ENCODE measurements at regions not wholly inside any gene's neighbourhood (a gene's known extent, or its start where the extent isn't known, plus 50 kb on each side); places are given as distances from the start of the nearest gene placed in this dataset.

DNA sequence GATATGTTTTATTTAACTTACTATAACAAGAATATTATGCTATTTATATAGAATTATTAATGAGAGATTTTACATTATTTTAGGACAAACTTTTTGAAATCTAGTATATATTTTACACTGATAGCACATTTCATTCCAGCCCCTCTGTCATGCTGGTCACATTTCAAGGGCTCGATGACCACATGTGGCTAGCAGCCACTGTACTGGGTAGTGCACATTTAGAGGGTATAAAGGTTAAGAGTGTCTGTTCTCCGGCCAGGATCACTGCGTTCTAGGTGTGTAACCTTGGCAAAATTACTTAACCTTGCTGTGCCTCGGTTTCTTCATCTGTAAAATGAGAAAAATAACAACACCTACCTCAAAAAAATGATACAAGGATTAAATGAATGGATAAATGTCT lies 87.2 kb upstream of the TNP1 start:
- H3K4me3 ChIP-seq (ENCODE audit: low read depth, low read length): no peak overlapping the region
- TF ChIP-seq, protein P1, sequence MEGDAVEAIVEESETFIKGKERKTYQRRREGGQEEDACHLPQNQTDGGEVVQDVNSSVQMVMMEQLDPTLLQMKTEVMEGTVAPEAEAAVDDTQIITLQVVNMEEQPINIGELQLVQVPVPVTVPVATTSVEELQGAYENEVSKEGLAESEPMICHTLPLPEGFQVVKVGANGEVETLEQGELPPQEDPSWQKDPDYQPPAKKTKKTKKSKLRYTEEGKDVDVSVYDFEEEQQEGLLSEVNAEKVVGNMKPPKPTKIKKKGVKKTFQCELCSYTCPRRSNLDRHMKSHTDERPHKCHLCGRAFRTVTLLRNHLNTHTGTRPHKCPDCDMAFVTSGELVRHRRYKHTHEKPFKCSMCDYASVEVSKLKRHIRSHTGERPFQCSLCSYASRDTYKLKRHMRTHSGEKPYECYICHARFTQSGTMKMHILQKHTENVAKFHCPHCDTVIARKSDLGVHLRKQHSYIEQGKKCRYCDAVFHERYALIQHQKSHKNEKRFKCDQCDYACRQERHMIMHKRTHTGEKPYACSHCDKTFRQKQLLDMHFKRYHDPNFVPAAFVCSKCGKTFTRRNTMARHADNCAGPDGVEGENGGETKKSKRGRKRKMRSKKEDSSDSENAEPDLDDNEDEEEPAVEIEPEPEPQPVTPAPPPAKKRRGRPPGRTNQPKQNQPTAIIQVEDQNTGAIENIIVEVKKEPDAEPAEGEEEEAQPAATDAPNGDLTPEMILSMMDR (conservative IDR thresholded peaks at IDR 0.05; ENCODE audit: low read depth, low read length): no peak
- DNase-seq (ENCODE audit: low read depth): no peak

- TF ChIP-seq, protein P1 (conservative IDR thresholded peaks at IDR 0.05; ENCODE audit: low read depth, low read length): no peak
- no peak for DNase-seq (ENCODE audit: low read depth)
- H3K4me3 ChIP-seq (ENCODE audit: low read depth, low read length): no peak overlapping the region
These were observed 84.9 kb upstream of the TNP1 start for GRCh38 chr2:216944733-216945132.

- TF ChIP-seq, protein P1 (conservative IDR thresholded peaks at IDR 0.05; ENCODE audit: low read depth, low read length): no peak
- DNase-seq (ENCODE audit: low read depth): no peak
- H3K4me3 ChIP-seq (ENCODE audit: low read depth, low read length): no peak overlapping the region
These were observed 83.2 kb upstream of the TNP1 start for GRCh38 chr2:216943109-216943508.

DNA sequence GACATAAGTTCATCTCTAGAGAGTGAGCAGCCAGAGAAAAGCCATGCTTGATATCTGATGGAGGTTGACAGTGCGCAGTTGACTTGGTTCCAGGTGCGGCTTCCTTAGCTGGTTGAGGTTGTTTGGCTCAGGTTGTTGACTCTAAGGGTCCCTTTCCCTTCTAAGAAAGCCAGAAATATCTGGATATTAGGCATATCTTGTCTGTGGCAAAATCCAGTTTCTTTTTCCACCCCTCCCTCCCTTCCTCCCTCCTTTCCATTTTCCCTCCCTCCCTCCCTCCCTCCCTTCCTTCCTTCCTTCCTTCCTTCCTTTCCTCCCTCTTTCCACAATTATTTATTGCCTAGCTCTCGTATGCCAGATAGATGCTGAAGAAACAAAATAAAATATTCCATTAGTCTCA lies 82.6 kb upstream of the TNP1 start:
- TF ChIP-seq, protein P1 (conservative IDR thresholded peaks at IDR 0.05; ENCODE audit: low read depth, low read length): no peak
- DNase-seq (ENCODE audit: low read depth): no peak
- H3K4me3 ChIP-seq (ENCODE audit: low read depth, low read length): no peak overlapping the region

GRCh38 chr2:216942016-216942415 lies 82.2 kb upstream of the TNP1 start:
- H3K4me3 ChIP-seq (ENCODE audit: low read depth, low read length): no peak overlapping the region
- no peak for DNase-seq (ENCODE audit: low read depth)
- TF ChIP-seq, protein P1 (conservative IDR thresholded peaks at IDR 0.05; ENCODE audit: low read depth, low read length): no peak

GRCh38 chr2:216936954-216937357 lies 77.1 kb upstream of the TNP1 start:
- TF ChIP-seq, protein P1 (conservative IDR thresholded peaks at IDR 0.05; ENCODE audit: low read depth, low read length): no peak
- DNase-seq (ENCODE audit: low read depth): peak; percentile 15
- H3K4me3 ChIP-seq (ENCODE audit: low read depth, low read length): no peak overlapping the region

DNA sequence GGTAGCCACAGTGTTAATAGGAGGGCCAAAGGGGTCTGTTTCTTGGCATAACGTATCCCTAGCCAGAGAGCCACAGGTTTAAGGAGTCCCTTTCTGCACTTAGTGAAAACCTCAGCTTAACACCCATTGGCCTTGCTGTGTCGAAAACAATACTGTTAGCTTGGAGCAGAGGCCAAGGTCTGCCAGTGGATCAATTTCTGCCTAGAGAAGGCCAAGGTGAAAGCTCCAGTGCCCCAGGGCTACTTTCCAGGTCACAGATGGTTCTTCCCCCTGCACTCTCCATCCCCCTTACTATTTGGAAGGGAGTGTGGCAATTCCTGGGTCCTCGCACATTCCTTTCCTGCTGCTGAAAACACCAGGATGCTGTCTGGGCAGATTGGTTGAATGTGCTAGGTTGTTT lies 74.8 kb upstream of the TNP1 start:
- no peak overlapping the region for H3K4me3 ChIP-seq (ENCODE audit: low read depth, low read length)
- no peak for DNase-seq (ENCODE audit: low read depth)
- TF ChIP-seq, protein P1 (conservative IDR thresholded peaks at IDR 0.05; ENCODE audit: low read depth, low read length): no peak

Data from epithelial cell of proximal tubule (primary cell).